ENCODE measurements at regions not wholly inside any gene's neighbourhood (a gene's known extent, or its start where the extent isn't known, plus 50 kb on each side); places are given as distances from the start of the nearest gene placed in this dataset.
A peak's percentile ranks its signal among the peaks of the same experiment; 100 is the strongest.

DNA sequence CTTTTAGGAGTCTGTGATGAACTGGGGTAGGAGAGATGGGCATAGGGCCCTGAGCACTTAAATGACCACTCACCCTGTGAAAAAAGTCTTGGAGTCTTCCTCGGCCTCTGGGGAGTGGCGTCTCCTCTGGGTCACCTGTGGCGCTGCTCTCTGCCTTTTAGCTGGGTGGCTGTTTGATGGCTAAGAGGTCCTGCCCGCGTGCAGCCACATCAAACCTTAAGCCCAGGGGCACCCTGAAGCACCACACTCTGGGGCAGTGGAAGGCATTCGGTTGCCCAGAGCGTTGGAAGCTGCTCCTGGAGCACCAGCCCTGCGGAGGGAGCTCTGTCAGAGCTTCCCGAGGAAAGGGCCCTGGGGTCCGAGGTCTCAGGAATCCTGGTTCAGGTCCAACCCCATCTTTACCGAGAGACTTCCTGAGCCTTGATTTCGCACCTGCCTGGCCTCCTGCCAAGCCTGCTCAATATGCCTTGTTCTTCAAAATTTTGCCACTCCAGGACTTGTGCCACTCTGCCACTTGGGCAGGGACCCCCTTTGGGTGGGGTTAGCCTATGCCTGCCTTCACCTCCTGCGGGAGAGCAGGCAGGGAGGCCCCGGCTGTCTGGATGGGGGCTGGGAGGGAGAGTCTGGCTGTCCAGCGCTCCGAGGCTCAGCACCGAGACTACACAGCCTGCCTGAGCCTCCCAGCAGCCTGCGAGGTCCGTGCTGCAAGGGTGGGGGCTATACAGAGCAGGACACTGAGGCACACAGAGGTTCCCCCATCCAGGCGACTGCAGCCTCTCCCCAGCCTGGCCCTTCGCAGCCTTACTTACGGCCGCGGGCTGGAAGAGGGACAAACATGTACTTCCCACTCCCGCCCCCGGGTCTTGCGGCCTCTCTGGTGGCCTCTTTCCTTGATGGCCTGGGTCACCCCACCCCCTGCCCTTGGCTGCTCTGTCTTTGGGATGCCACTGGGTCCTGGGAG is 63.4 kb upstream of the RNU6ATAC start:
- Histone ChIP-seq H3K27ac (no peak overlapping the region), H3K27me3 (no peaks in the 10 kb centered on the region), H3K4me3 (no peak overlapping the region), H3K4me1 (peaks cover 18 to 25% (median 21%) of the 10 kb centered on the region in 4 donors), H3K9me3 (no peaks in the 10 kb centered on the region), H3K36me3 (no peaks in the 10 kb centered on the region)
- 59 to 68% methylated on average over 16 to 27 of the region's 27 CpGs for WGBS, 2 donors
- ATAC-seq (ENCODE audit: low FRiP score in 2 of 2) (no peak), DNase-seq (no peak)
- TF ChIP-seq, protein P1, sequence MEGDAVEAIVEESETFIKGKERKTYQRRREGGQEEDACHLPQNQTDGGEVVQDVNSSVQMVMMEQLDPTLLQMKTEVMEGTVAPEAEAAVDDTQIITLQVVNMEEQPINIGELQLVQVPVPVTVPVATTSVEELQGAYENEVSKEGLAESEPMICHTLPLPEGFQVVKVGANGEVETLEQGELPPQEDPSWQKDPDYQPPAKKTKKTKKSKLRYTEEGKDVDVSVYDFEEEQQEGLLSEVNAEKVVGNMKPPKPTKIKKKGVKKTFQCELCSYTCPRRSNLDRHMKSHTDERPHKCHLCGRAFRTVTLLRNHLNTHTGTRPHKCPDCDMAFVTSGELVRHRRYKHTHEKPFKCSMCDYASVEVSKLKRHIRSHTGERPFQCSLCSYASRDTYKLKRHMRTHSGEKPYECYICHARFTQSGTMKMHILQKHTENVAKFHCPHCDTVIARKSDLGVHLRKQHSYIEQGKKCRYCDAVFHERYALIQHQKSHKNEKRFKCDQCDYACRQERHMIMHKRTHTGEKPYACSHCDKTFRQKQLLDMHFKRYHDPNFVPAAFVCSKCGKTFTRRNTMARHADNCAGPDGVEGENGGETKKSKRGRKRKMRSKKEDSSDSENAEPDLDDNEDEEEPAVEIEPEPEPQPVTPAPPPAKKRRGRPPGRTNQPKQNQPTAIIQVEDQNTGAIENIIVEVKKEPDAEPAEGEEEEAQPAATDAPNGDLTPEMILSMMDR (IDR thresholded peaks at IDR 0.05): no peak
- TF ChIP-seq POLR2AphosphoS5 (IDR thresholded peaks at IDR 0.05) (no peak), POLR2A (IDR thresholded peaks at IDR 0.05) (no peak), EP300 (IDR thresholded peaks at IDR 0.05) (no peak)

DNA sequence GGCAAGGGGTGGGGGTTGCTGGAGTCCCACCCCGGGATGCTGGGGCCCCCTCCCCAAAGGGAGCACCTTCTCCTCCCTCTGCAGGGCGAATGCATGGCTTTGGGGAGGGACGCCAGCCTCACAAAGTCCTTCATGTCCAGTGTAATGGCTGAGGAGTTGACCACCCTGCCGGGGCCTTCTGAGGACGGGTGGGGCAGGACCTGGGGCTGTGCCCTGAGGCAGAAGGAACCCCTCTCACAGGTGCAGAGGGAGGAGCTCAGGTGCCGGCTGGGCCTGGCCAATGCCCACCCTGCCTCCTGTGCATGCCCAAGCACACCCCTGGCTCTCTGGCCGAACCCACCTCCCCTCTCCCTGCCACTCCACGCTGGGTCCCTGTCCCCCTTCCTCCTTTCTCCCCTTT is 64.3 kb upstream of the RNU6ATAC start:
- H3K36me3 ChIP-seq: no peaks in the 10 kb centered on the region
- H3K4me1 ChIP-seq: peaks cover 18 to 25% (median 21%) of the 10 kb centered on the region in 4 donors
- DNase-seq (peak in 1 of 2 donors; percentile 62), ATAC-seq (ENCODE audit: low FRiP score in 2 of 2) (no peak)
- no peak overlapping the region for H3K27ac ChIP-seq
- H3K9me3 ChIP-seq: no peaks in the 10 kb centered on the region
- WGBS, 2 donors: 79 to 83% methylated on average over 5 of the region's 8 CpGs
- no peak overlapping the region for H3K4me3 ChIP-seq
- TF ChIP-seq EP300 (IDR thresholded peaks at IDR 0.05) (no peak), POLR2AphosphoS5 (IDR thresholded peaks at IDR 0.05) (no peak), POLR2A (IDR thresholded peaks at IDR 0.05) (no peak)
- TF ChIP-seq, protein P1 (IDR thresholded peaks at IDR 0.05): no peak
- H3K27me3 ChIP-seq: no peaks in the 10 kb centered on the region

DNA sequence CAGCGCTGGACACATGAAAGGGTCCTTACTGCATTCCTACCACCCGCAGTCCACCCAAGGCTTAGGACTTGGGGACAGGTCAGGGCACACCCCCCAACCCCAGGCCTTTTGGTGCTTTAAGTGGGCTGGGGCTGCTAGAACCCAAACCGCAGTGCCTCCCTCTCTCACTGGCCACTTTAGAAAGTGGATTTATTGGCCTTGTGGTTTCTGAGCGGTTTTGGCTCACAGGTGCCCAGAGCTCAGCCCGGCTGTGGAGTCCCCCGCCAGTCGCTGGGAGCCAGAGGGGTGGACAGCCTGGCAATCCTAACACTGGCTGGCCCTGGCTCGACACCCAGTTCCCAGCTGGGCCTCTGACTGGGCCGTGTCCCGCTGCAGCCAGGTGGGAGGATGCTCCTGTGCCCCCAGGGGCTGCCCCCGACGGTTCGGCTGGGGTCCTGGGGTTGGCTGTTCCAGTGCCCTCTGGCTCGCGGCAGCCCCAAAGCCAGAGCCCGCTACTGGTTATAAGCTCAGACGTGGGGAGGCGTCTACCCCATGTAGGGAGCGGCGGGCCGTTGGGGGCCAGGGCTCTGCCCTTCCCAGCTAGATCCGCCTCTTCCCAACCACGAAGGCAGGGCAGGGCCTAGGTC is 65.2 kb upstream of the RNU6ATAC start:
- TF ChIP-seq, protein P1 (IDR thresholded peaks at IDR 0.05): no peak
- TF ChIP-seq POLR2A (IDR thresholded peaks at IDR 0.05) (no peak), EP300 (IDR thresholded peaks at IDR 0.05) (no peak), POLR2AphosphoS5 (IDR thresholded peaks at IDR 0.05) (no peak)
- peaks cover 18 to 25% (median 21%) of the 10 kb centered on the region in 4 donors for H3K4me1 ChIP-seq
- no peaks in the 10 kb centered on the region for H3K27me3 ChIP-seq
- H3K36me3 ChIP-seq: no peaks in the 10 kb centered on the region
- no peaks in the 10 kb centered on the region for H3K9me3 ChIP-seq
- H3K4me3 ChIP-seq: no peak overlapping the region
- peak in 1 of 2 donors; percentile 79 for DNase-seq
- H3K27ac ChIP-seq: no peak overlapping the region
- no peak for ATAC-seq (ENCODE audit: low FRiP score in 2 of 2)
- 85 to 92% methylated on average over 4 to 23 of the region's 23 CpGs for WGBS, 2 donors

DNA sequence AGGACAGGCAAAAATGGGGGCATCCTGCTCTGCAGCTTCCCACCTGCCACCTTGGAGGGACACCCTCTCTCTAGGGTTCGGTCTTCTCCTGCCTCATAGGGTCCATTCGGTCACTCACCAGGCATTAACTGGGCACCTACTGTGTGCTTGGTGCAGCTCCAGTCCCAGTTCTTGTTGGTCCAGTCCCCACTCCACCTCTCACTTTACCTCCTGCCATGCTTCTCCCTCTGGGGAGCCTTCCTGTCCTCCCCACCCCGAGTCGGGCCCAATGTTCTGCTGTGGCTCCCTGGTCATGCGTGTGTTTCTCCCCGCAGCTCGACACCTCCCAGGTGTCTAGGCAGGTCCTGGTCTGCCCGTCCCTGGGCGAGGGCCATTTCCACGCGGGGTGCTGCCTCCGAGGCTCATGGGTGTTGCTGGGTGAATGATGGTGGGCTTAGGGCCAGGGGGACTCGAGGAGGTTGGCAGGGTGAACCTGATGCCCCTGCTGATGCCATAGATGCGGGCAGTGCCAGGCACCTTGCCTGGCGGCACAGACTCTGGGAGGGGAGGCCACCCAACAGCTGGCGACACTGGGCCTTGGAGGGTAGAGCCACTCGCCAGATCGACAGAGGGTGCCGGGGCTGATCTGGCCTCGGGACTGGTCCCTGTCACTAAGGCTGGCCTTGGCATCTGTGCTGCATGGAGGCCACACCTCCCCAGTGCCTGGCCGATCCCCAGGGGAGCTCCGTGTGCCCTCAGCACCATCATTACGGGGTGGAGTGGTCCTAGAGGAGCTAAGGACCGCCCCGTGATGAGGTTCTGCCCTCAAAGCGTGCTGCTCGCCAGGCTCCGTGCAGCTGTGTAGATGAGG is 66.0 kb upstream of the RNU6ATAC start:
- no peak overlapping the region for H3K4me3 ChIP-seq
- peak overlapping the region in 3 of 4 donors; percentile 6 to 77 (median 75) for H3K27ac ChIP-seq
- H3K9me3 ChIP-seq: no peaks in the 10 kb centered on the region
- peaks cover 18 to 25% (median 21%) of the 10 kb centered on the region in 4 donors for H3K4me1 ChIP-seq
- whole genome bisulfite sequencing, 2 donors: 79 to 93% methylated on average over 14 to 25 of the region's 28 CpGs
- ATAC-seq (ENCODE audit: low FRiP score in 2 of 2): no peak
- peak in 1 of 2 donors; percentile 63 for DNase-seq
- H3K27me3 ChIP-seq: no peaks in the 10 kb centered on the region
- TF ChIP-seq POLR2AphosphoS5 (IDR thresholded peaks at IDR 0.05): no peak
- TF ChIP-seq POLR2A (IDR thresholded peaks at IDR 0.05): no peak
- no peak for TF ChIP-seq EP300 (IDR thresholded peaks at IDR 0.05)
- TF ChIP-seq, protein P1 (IDR thresholded peaks at IDR 0.05): no peak
- H3K36me3 ChIP-seq: no peaks in the 10 kb centered on the region
